ENCODE measurements at regions not wholly inside any gene's neighbourhood (a gene's known extent, or its start where the extent isn't known, plus 50 kb on each side); places are given as distances from the start of the nearest gene placed in this dataset.

- intact Hi-C loops (cut with micrococcal nuclease; ENCODE audit: unreplicated experiment), result no loop called here
- Histone ChIP-seq H3K36me3 (ENCODE audit: control insufficient read depth, insufficient read depth, low read length) (no peaks in the 10 kb centered on the region), H3K4me3 (ENCODE audit: low read depth in 2 of 2, low read length in 2 of 2) (no peak overlapping the region), H3K4me1 (ENCODE audit: control insufficient read depth, insufficient read depth, low read length) (no peaks in the 10 kb centered on the region), H3K27me3 (ENCODE audit: control insufficient read depth, insufficient read depth, low read length) (peaks cover 2% of the 10 kb centered on the region; the same call in 1 of the 2 replicates), H3K9me3 (ENCODE audit: control insufficient read depth, insufficient read depth, low read depth, low read length) (no peaks in the 10 kb centered on the region), H3K27ac (ENCODE audit: low read length) (no peak overlapping the region)
- TF ChIP-seq TCF7L2 (IDR thresholded peaks at IDR 0.05; ENCODE audit: low read depth, low read length), result no peak
- TF ChIP-seq SIN3A (IDR thresholded peaks at IDR 0.05; ENCODE audit: borderline replicate concordance, insufficient read depth, low read depth, low read length), result no peak
- no peak for TF ChIP-seq REST (IDR thresholded peaks at IDR 0.05; ENCODE audit: insufficient read depth in 1 of 2, low read depth in 2 of 2, low read length in 1 of 2)
- no peak for TF ChIP-seq POLR2AphosphoS5 (IDR thresholded peaks at IDR 0.05; ENCODE audit: low read depth, low read length)
- TF ChIP-seq CTCF (IDR thresholded peaks at IDR 0.05), result no peak
- no TSS peak for BruUV-seq (replicated peaks)
- DNase-seq (ENCODE audit: low read depth, low spot score), result no peak
- ChIA-PET CTCF (no interaction called here), POLR2A (no interaction called here)
- in situ Hi-C loops (cut with HindIII; ENCODE audit: low pct_unique_long_range_greater_than_20kb, low sequenced_read_pairs), result no loop called here
- ATAC-seq, result no peak
These were observed 518.7 kb downstream of the TNS1 start for GRCh38 chr2:217484046-217484445.

- ChIA-PET POLR2A (no interaction called here), CTCF (no interaction called here)
- H3K4me3 ChIP-seq (ENCODE audit: low read depth in 2 of 2, low read length in 2 of 2), result no peak overlapping the region
- DNase-seq (ENCODE audit: low read depth, low spot score) (no peak), ATAC-seq (no peak)
- TF ChIP-seq SIN3A (IDR thresholded peaks at IDR 0.05; ENCODE audit: borderline replicate concordance, insufficient read depth, low read depth, low read length) (no peak), CTCF (IDR thresholded peaks at IDR 0.05) (no peak), REST (IDR thresholded peaks at IDR 0.05; ENCODE audit: insufficient read depth in 1 of 2, low read depth in 2 of 2, low read length in 1 of 2) (no peak), POLR2AphosphoS5 (IDR thresholded peaks at IDR 0.05; ENCODE audit: low read depth, low read length) (no peak), TCF7L2 (IDR thresholded peaks at IDR 0.05; ENCODE audit: low read depth, low read length) (no peak)
- H3K27me3 ChIP-seq (ENCODE audit: control insufficient read depth, insufficient read depth, low read length), result no peaks in the 10 kb centered on the region
- H3K4me1 ChIP-seq (ENCODE audit: control insufficient read depth, insufficient read depth, low read length), result no peaks in the 10 kb centered on the region
- no TSS peak for BruUV-seq (replicated peaks)
- intact Hi-C loops (cut with micrococcal nuclease; ENCODE audit: unreplicated experiment), result no loop called here
- no peaks in the 10 kb centered on the region for H3K9me3 ChIP-seq (ENCODE audit: control insufficient read depth, insufficient read depth, low read depth, low read length)
- no peaks in the 10 kb centered on the region for H3K36me3 ChIP-seq (ENCODE audit: control insufficient read depth, insufficient read depth, low read length)
- in situ Hi-C loops (cut with HindIII; ENCODE audit: low pct_unique_long_range_greater_than_20kb, low sequenced_read_pairs), result no loop called here
- H3K27ac ChIP-seq (ENCODE audit: low read length), result no peak overlapping the region
These were observed 520.6 kb downstream of the TNS1 start for GRCh38 chr2:217482056-217482710.

All from Panc1 (cell line).